ENCODE measurements at regions not wholly inside any gene's neighbourhood (a gene's known extent, or its start where the extent isn't known, plus 50 kb on each side); places are given as distances from the start of the nearest gene placed in this dataset.

- Histone ChIP-seq H3K27ac (ENCODE audit: low read depth in 1 of 2, low read length in 2 of 2) (no peak overlapping the region), H3K9ac (ENCODE audit: insufficient read depth, low read length, poor library complexity, severe bottlenecking) (no peak overlapping the region), H3K4me3 (replicated peaks in 1 of 3; ENCODE audit: low read depth in 2 of 3, low read length in 3 of 3) (no peak overlapping the region), H3K27me3 (ENCODE audit: control insufficient read depth in 2 of 2, insufficient read depth in 2 of 2, low read length in 2 of 2) (no peaks in the 10 kb centered on the region), H3K36me3 (replicated peaks in 1 of 2; ENCODE audit: control insufficient read depth in 1 of 2, insufficient read depth in 2 of 2, low read length in 2 of 2) (no peaks in the 10 kb centered on the region), H2AFZ (ENCODE audit: insufficient read depth, low read depth, low read length, poor library complexity, severe bottlenecking) (no peak overlapping the region), H3K4me1 (ENCODE audit: control insufficient read depth in 1 of 2, insufficient read depth in 2 of 2, low read length in 2 of 2) (no peaks in the 10 kb centered on the region), H3K4me2 (replicated peaks; ENCODE audit: extremely low read depth, low read length, poor library complexity, severe bottlenecking) (no peak overlapping the region), H4K20me1 (ENCODE audit: insufficient read depth, low read length) (no peaks in the 10 kb centered on the region), H3K9me3 (replicated peaks in 1 of 2; ENCODE audit: control insufficient read depth in 1 of 2, insufficient read depth in 1 of 2, low read length in 2 of 2) (peaks cover 0 to 4% of the 10 kb centered on the region in 2 donors), H3K79me2 (ENCODE audit: insufficient read depth, low read length) (no peaks in the 10 kb centered on the region)
- H3K27ac Mint-ChIP-seq = no peak overlapping the region
- WGBS (ENCODE audit: insufficient coverage) = 100% methylated on average over 1 of the region's 1 CpG
- peaks cover 0 to 6% (median 0%) of the 10 kb centered on the region in 7 donors for H3K9me3 Mint-ChIP-seq
- no peak overlapping the region for H3K4me3 Mint-ChIP-seq
- no peaks in the 10 kb centered on the region for H3K36me3 Mint-ChIP-seq
- TF ChIP-seq CTCF (IDR thresholded peaks at IDR 0.05) = no peak
- no peak for DNase-seq
- H3K4me1 Mint-ChIP-seq = no peaks in the 10 kb centered on the region
- intact Hi-C loops (cut with micrococcal nuclease) = no loop called here
- H3K27me3 Mint-ChIP-seq (ENCODE audit: low read depth in 3 of 3) = no peaks in the 10 kb centered on the region
Observed at GRCh38 chr5:97842687-97843086, 659.6 kb upstream of the RIOK2 start.

GRCh38 chr5:97844797-97845196 is 661.8 kb upstream of the RIOK2 start:
- H3K4me3 ChIP-seq (replicated peaks in 1 of 3; ENCODE audit: low read depth in 2 of 3, low read length in 3 of 3) = no peak overlapping the region
- WGBS (ENCODE audit: insufficient coverage) = 88% methylated on average over 1 of the region's 4 CpGs
- H3K4me1 ChIP-seq (ENCODE audit: control insufficient read depth in 1 of 2, insufficient read depth in 2 of 2, low read length in 2 of 2) = no peaks in the 10 kb centered on the region
- Mint-ChIP-seq H3K4me1 (no peaks in the 10 kb centered on the region), H3K9me3 (peaks cover 0 to 6% (median 0%) of the 10 kb centered on the region in 7 donors), H3K27ac (no peak overlapping the region), H3K36me3 (no peaks in the 10 kb centered on the region), H3K4me3 (no peak overlapping the region), H3K27me3 (ENCODE audit: low read depth in 3 of 3) (peaks cover 0 to 3% (median 0%) of the 10 kb centered on the region in 3 donors)
- TF ChIP-seq CTCF (IDR thresholded peaks at IDR 0.05) = no peak
- no peaks in the 10 kb centered on the region for H3K79me2 ChIP-seq (ENCODE audit: insufficient read depth, low read length)
- H2AFZ ChIP-seq (ENCODE audit: insufficient read depth, low read depth, low read length, poor library complexity, severe bottlenecking) = no peak overlapping the region
- no peaks in the 10 kb centered on the region for H3K36me3 ChIP-seq (replicated peaks in 1 of 2; ENCODE audit: control insufficient read depth in 1 of 2, insufficient read depth in 2 of 2, low read length in 2 of 2)
- no peak overlapping the region for H3K9ac ChIP-seq (ENCODE audit: insufficient read depth, low read length, poor library complexity, severe bottlenecking)
- H4K20me1 ChIP-seq (ENCODE audit: insufficient read depth, low read length) = no peaks in the 10 kb centered on the region
- peaks cover 0 to 4% of the 10 kb centered on the region in 2 donors for H3K9me3 ChIP-seq (replicated peaks in 1 of 2; ENCODE audit: control insufficient read depth in 1 of 2, insufficient read depth in 1 of 2, low read length in 2 of 2)
- intact Hi-C loops (cut with micrococcal nuclease) = no loop called here
- H3K27ac ChIP-seq (ENCODE audit: low read depth in 1 of 2, low read length in 2 of 2) = no peak overlapping the region
- H3K4me2 ChIP-seq (replicated peaks; ENCODE audit: extremely low read depth, low read length, poor library complexity, severe bottlenecking) = no peak overlapping the region
- H3K27me3 ChIP-seq (ENCODE audit: control insufficient read depth in 2 of 2, insufficient read depth in 2 of 2, low read length in 2 of 2) = no peaks in the 10 kb centered on the region
- no peak for DNase-seq
